SK-N-SH (cell line): ENCODE measurements at regions not wholly inside any gene's neighbourhood (a gene's known extent, or its start where the extent isn't known, plus 50 kb on each side); places are given as distances from the start of the nearest gene placed in this dataset.

Experiments used
- CTCF ChIA-PET: fragments of 300-600, 350-600 bp; formaldehyde crosslinking; extraction: SDS; loops from one replicate; lab custom pipeline; 2021; lab: Yijun Ruan, JAX
- POLR2A ChIA-PET: fragments of 350-600 bp; sonication (Branson Sonifier 250); formaldehyde crosslinking; extraction: SDS; loops from one replicate; lab custom pipeline; 2020; ENCODE audit warnings: antibody characterized with exemption, inconsistent platforms; lab: Yijun Ruan, JAX
- DNase-seq: peaks from one replicate; pipeline ENCODE4 v3.0.0; 2012
- H2AFZ ChIP-seq: fragments of 200-600 bp; sonication (generic); 2 replicates; pipeline ENCODE4 v1.8.1; 2016; ENCODE audit warnings: antibody characterized with exemption, mild to moderate bottlenecking, low read depth
- H3F3A ChIP-seq: fragments of 200-600 bp; sonication (generic); replicated peaks from 2 replicates; pipeline ENCODE3; 2016; ENCODE audit warnings: antibody characterized with exemption, mild to moderate bottlenecking; ENCODE audit not compliant: insufficient read depth
- H3K27ac ChIP-seq, 2 experiments: fragments of 200-500 bp in 1 of 2; fragments of 200-600 bp in 1 of 2; sonication (Bioruptor generic) in 1 of 2; sonication (generic), shearing (Covaris generic) in 1 of 2; 2 replicates each; pipeline versions ENCODE4 v1.5.1 to v1.6.1; 2014 to 2016; ENCODE audit warnings: low read depth in 2 of 2, inconsistent platforms in 1 of 2, low read length in 1 of 2, mild to moderate bottlenecking in 1 of 2, mixed read lengths in 1 of 2
- H3K27me3 ChIP-seq: fragments of 200-600 bp; sonication (generic), shearing (Covaris generic); 2 replicates; pipeline ENCODE4 v1.6.1; 2016; ENCODE audit warnings: mixed run types; ENCODE audit not compliant: insufficient read depth
- H3K36me3 ChIP-seq, 2 experiments: fragments of 200-500 bp in 1 of 2; fragments of 200-600 bp in 1 of 2; sonication (Bioruptor generic) in 1 of 2; sonication (generic) in 1 of 2; replicated peaks in 1 of 2; 2 replicates each; pipeline versions ENCODE3 to v1.5.1; 2014 to 2016; ENCODE audit warnings: low read length in 1 of 2, mild to moderate bottlenecking in 1 of 2; ENCODE audit not compliant: insufficient read depth in 2 of 2, control insufficient read depth in 1 of 2
- H3K4me1 ChIP-seq, 2 experiments: fragments of 200-500 bp in 1 of 2; fragments of 200-600 bp in 1 of 2; sonication (Bioruptor generic) in 1 of 2; sonication (generic), shearing (Covaris generic) in 1 of 2; 2 replicates each; pipeline versions ENCODE4 v1.5.1 to v1.6.1; 2014 to 2016; ENCODE audit warnings: low read depth in 1 of 2, low read length in 1 of 2, mixed run types in 1 of 2; ENCODE audit not compliant: insufficient read depth in 2 of 2, control insufficient read depth in 1 of 2
- H3K4me2 ChIP-seq: fragments of 200-600 bp; sonication (generic), shearing (Covaris generic); 2 replicates; pipeline ENCODE4 v1.6.1; 2017; ENCODE audit warnings: mixed run types
- H3K4me3 ChIP-seq, 2 experiments: fragments of 200-500 bp in 1 of 2; fragments of 200-600 bp in 1 of 2; sonication (Bioruptor generic) in 1 of 2; sonication (generic), shearing (Covaris generic) in 1 of 2; 2 replicates each; pipeline versions ENCODE4 v1.5.1 to v1.8.1; 2014 to 2016; ENCODE audit warnings: low read depth in 2 of 2, inconsistent platforms in 1 of 2, low read length in 1 of 2, mild to moderate bottlenecking in 1 of 2, mixed read lengths in 1 of 2, moderate library complexity in 1 of 2
- H3K79me2 ChIP-seq: fragments of 200-600 bp; sonication (generic); 2 replicates; pipeline ENCODE4 v1.8.1; 2017; ENCODE audit warnings: mild to moderate bottlenecking; ENCODE audit not compliant: insufficient read depth
- H3K9ac ChIP-seq: fragments of 200-600 bp; sonication (generic); 2 replicates; pipeline ENCODE4 v1.6.1; 2017; ENCODE audit warnings: mixed run types
- H3K9me2 ChIP-seq: fragments of 200-600 bp; sonication (generic); 2 replicates; pipeline ENCODE4 v1.6.1; 2017; ENCODE audit warnings: mixed run types
- H3K9me3 ChIP-seq: fragments of 200-600 bp; sonication (generic); 2 replicates; pipeline ENCODE4 v1.6.1; 2017; ENCODE audit warnings: mixed run types, mild to moderate bottlenecking, moderate library complexity
- H4K20me1 ChIP-seq: fragments of 200-600 bp; sonication (generic); 2 replicates; pipeline ENCODE4 v1.6.1; 2017; ENCODE audit warnings: mild to moderate bottlenecking, mixed run types; ENCODE audit not compliant: insufficient read depth
- EP300 ChIP-seq, 2 experiments: IDR thresholded peaks; 2 replicates each; pipeline versions ENCODE4 v1.4.0 to v1.6.1; 2012; ENCODE audit warnings: borderline replicate concordance in 1 of 2, low read depth in 1 of 2, low read length in 1 of 2
- EZH2phosphoT487 ChIP-seq: fragments of 200-600 bp; sonication (generic); IDR thresholded peaks from 2 replicates; pipeline ENCODE4 v1.6.1; 2017; ENCODE audit warnings: low read depth, mixed run types, mild to moderate bottlenecking, antibody characterized with exemption, moderate library complexity, borderline replicate concordance
- FOSL2 ChIP-seq: IDR thresholded peaks from 2 replicates; pipeline ENCODE4 v1.4.0; 2012; ENCODE audit warnings: low read depth, mild to moderate bottlenecking, moderate library complexity, borderline replicate concordance
- GABPA ChIP-seq: IDR thresholded peaks from 2 replicates; pipeline ENCODE4 v1.4.0; 2012; ENCODE audit warnings: low read depth, mild to moderate bottlenecking
- GATA2 ChIP-seq: sonication (generic); formaldehyde crosslinking; IDR thresholded peaks from 2 replicates; pipeline ENCODE4 v1.5.0; 2020; ENCODE audit warnings: mild to moderate bottlenecking, missing genetic modification reagents
- JUND ChIP-seq: IDR thresholded peaks from 2 replicates; pipeline ENCODE4 v1.4.0; 2012
- MXI1 ChIP-seq: IDR thresholded peaks from 2 replicates; pipeline ENCODE4 v1.6.1; 2012; ENCODE audit warnings: mild to moderate bottlenecking, low read depth, low read length, improper control_type of control experiment
- NFIC ChIP-seq: IDR thresholded peaks from 2 replicates; pipeline ENCODE4 v1.4.0; 2012; ENCODE audit warnings: borderline replicate concordance
- REST ChIP-seq: IDR thresholded peaks from 2 replicates; pipeline ENCODE4 v1.6.1; 2012; ENCODE audit warnings: mild to moderate bottlenecking, low read depth, low read length, moderate library complexity
- TAF1 ChIP-seq: IDR thresholded peaks from 2 replicates; pipeline ENCODE4 v1.6.1; 2012; ENCODE audit warnings: low read depth, mild to moderate bottlenecking, low read length, moderate library complexity, borderline replicate concordance
- YY1 ChIP-seq: IDR thresholded peaks from 2 replicates; pipeline ENCODE4 v1.4.0; 2012; ENCODE audit warnings: low read depth, mild to moderate bottlenecking
- WGBS: methylation state at CpG from one replicate; pipeline ENCODE4 v1.1.6; 2017; ENCODE audit warnings: low lambda C conversion rate; 5-methylcytosine and 5-hydroxymethylcytosine counted together

- peak overlapping the region; percentile 38; the same call in 1 of the 2 replicates for H3K4me2 ChIP-seq
- no peak for DNase-seq
These were observed 128.5 kb upstream of the DST start for GRCh38 chr6:56771189-56771588.

GRCh38 chr6:56770011-56770520 lies 127.4 kb upstream of the DST start:
- no peaks in the 10 kb centered on the region for H3K9me3 ChIP-seq
- H3K36me3 ChIP-seq = peaks cover 0 to 3% of the 10 kb centered on the region in 2 experiments
- no peak overlapping the region; a peak in 2 of 4 replicates for H3K27ac ChIP-seq
- POLR2A ChIA-PET = no interaction called here
- H4K20me1 ChIP-seq = peaks cover 98% of the 10 kb centered on the region
- H3K4me1 ChIP-seq = peaks cover 10 to 50% of the 10 kb centered on the region in 2 experiments; a peak in 3 of 4 replicates
- TF ChIP-seq GABPA (no peak), REST (no peak), EZH2phosphoT487 (no peak), NFIC (no peak), MXI1 (no peak), EP300 (IDR thresholded peaks at IDR 0.05; ENCODE audit: borderline replicate concordance in 1 of 2, low read depth in 1 of 2, low read length in 1 of 2) (no peak), GATA2 (CRISPR knock-in tag) (0 out of 2 replicates have a peak, but pooled peaks have one; percentile 11)
- no peak overlapping the region for H3K4me3 ChIP-seq
- CTCF ChIA-PET = interaction anchor here (1.0 to 1.3 kb wide), 2 partner anchors 57 to 82 kb away, joined by 3 read pairs; no protein-coding TSS in a partner anchor
- H3K4me2 ChIP-seq = no peak overlapping the region
- peaks cover 58% of the 10 kb centered on the region for H3F3A ChIP-seq
- no peak overlapping the region for H2AFZ ChIP-seq
- WGBS = 87% methylated on average over 2 of the region's 2 CpGs
- H3K9me2 ChIP-seq = no peaks in the 10 kb centered on the region
- no peak overlapping the region for H3K9ac ChIP-seq
- H3K27me3 ChIP-seq = no peaks in the 10 kb centered on the region
- peak; percentile 9 for DNase-seq
- H3K79me2 ChIP-seq = peaks cover 100% of the 10 kb centered on the region

More at GRCh38 chr6:56771189-56771588, 128.5 kb upstream of the DST start:
- no peak for TF ChIP-seq TAF1
- 0 out of 4 replicates have a peak, but pooled peaks of 1 of the 2 experiments have one; percentile 6 for TF ChIP-seq EP300 (IDR thresholded peaks at IDR 0.05; ENCODE audit: borderline replicate concordance in 1 of 2, low read depth in 1 of 2, low read length in 1 of 2)
- no peak for TF ChIP-seq YY1
- peak; percentile 11; the same call in 1 of the 2 replicates for TF ChIP-seq FOSL2
- peak; percentile 22; the same call in 1 of the 2 replicates for TF ChIP-seq JUND
- Histone ChIP-seq H3K27ac (peak overlapping the region in 1 of 2 experiments; percentile 43; a peak in 3 of 4 replicates), H3K4me3 (no peak overlapping the region), H3K9me3 (no peaks in the 10 kb centered on the region), H3K9ac (no peak overlapping the region), H3K36me3 (peaks cover 0 to 5% of the 10 kb centered on the region in 2 experiments), H3K79me2 (peaks cover 100% of the 10 kb centered on the region), H3F3A (peaks cover 55% of the 10 kb centered on the region), H3K27me3 (no peaks in the 10 kb centered on the region), H4K20me1 (peaks cover 98% of the 10 kb centered on the region), H3K4me1 (peaks cover 10 to 45% of the 10 kb centered on the region in 2 experiments; a peak in 3 of 4 replicates), H2AFZ (no peak overlapping the region), H3K9me2 (no peaks in the 10 kb centered on the region)
- CTCF ChIA-PET = interaction anchor here (1.6 kb wide), 2 partner anchors 48 to 61 kb away, joined by 3 to 6 read pairs; no protein-coding TSS in a partner anchor
- POLR2A ChIA-PET = no interaction called here
